Ishikawa (cell line): ENCODE measurements at regions not wholly inside any gene's neighbourhood (a gene's known extent, or its start where the extent isn't known, plus 50 kb on each side); places are given as distances from the start of the nearest gene placed in this dataset.

ENCODE experiments used
- CEBPB ChIP-seq: IDR thresholded peaks from 2 replicates; pipeline ENCODE4 v1.6.1; 2012
- EGR1 ChIP-seq: IDR thresholded peaks from 2 replicates; pipeline ENCODE4 v1.6.1; 2012
- EP300 ChIP-seq: IDR thresholded peaks from 2 replicates; pipeline ENCODE4 v1.6.1; 2012; ENCODE audit warnings: borderline replicate concordance
- FOXM1 ChIP-seq: IDR thresholded peaks from 2 replicates; pipeline ENCODE4 v1.6.1; 2012; ENCODE audit warnings: low read depth, borderline replicate concordance
- TAF1 ChIP-seq: IDR thresholded peaks from 2 replicates; pipeline ENCODE4 v1.6.1; 2012; ENCODE audit warnings: low read depth, mild to moderate bottlenecking
- USF1 ChIP-seq: IDR thresholded peaks from 2 replicates; pipeline ENCODE4 v1.6.1; 2012
- ZBTB7A ChIP-seq: IDR thresholded peaks from 2 replicates; pipeline ENCODE4 v1.6.1; 2012; ENCODE audit warnings: low read depth
- TF ChIP-seq, protein P1 (sequence below): IDR thresholded peaks from 2 replicates; pipeline ENCODE4 v1.6.1; 2012; ENCODE audit warnings: low read depth, mild to moderate bottlenecking
- TF ChIP-seq, protein P2 (sequence below): IDR thresholded peaks from 2 replicates; pipeline ENCODE4 v1.6.1; 2012

DNA sequence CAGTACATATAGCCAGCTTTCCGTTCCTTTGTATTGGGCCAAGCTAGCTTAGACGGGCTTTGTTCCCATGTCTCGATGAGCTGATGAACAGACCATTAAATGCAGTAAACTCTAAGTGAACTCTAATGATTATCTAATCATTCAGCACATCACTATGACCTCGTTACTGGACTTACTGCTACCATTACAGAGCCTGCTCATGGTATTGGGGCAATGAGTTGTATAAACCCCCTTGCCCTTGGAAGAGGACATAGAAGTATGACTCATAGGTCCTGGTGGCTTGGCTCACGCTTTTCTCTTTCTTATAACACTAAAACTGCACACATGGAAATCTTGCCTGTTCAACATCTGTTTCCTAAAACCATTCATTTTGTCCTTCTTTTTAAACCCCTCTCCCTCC, 93.6 kb upstream of the DYNLRB2 start:
- no peak for TF ChIP-seq EGR1
- TF ChIP-seq EP300, result no peak
- TF ChIP-seq, protein P1, sequence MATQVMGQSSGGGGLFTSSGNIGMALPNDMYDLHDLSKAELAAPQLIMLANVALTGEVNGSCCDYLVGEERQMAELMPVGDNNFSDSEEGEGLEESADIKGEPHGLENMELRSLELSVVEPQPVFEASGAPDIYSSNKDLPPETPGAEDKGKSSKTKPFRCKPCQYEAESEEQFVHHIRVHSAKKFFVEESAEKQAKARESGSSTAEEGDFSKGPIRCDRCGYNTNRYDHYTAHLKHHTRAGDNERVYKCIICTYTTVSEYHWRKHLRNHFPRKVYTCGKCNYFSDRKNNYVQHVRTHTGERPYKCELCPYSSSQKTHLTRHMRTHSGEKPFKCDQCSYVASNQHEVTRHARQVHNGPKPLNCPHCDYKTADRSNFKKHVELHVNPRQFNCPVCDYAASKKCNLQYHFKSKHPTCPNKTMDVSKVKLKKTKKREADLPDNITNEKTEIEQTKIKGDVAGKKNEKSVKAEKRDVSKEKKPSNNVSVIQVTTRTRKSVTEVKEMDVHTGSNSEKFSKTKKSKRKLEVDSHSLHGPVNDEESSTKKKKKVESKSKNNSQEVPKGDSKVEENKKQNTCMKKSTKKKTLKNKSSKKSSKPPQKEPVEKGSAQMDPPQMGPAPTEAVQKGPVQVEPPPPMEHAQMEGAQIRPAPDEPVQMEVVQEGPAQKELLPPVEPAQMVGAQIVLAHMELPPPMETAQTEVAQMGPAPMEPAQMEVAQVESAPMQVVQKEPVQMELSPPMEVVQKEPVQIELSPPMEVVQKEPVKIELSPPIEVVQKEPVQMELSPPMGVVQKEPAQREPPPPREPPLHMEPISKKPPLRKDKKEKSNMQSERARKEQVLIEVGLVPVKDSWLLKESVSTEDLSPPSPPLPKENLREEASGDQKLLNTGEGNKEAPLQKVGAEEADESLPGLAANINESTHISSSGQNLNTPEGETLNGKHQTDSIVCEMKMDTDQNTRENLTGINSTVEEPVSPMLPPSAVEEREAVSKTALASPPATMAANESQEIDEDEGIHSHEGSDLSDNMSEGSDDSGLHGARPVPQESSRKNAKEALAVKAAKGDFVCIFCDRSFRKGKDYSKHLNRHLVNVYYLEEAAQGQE, result no peak
- no peak for TF ChIP-seq FOXM1
- no peak for TF ChIP-seq CEBPB
- no peak for TF ChIP-seq TAF1
- TF ChIP-seq, protein P2, sequence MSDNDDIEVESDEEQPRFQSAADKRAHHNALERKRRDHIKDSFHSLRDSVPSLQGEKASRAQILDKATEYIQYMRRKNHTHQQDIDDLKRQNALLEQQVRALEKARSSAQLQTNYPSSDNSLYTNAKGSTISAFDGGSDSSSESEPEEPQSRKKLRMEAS, result no peak
- no peak for TF ChIP-seq ZBTB7A
- no peak for TF ChIP-seq USF1
